Posterior vena cava (tissue), 2 donors: ENCODE measurements at regions not wholly inside any gene's neighbourhood (a gene's known extent, or its start where the extent isn't known, plus 50 kb on each side); places are given as distances from the start of the nearest gene placed in this dataset.
"Not testable (repeated sequence)": the region's sequence is repeated elsewhere in the genome, so short reads cannot be mapped to it uniquely, and the experiment has no call there.

Experiments
- DNase-seq: peaks from one replicate; pipeline ENCODE4 v3.0.0-alpha.2; 2020; ENCODE audit warnings: low spot score
- intact Hi-C, 2 donors: fragments of 100-400 bp; cut with DNase I; formaldehyde crosslinking; loops; one replicate each; pipeline versions ENCODE4 v1.14.1 to v1.14.2; 2022 to 2023
- donor health status: DM: yes; HTN: yes; CAD: no.
- donor health status: DM: yes; HTN: yes; CAD: no.

- DNase-seq: no peak
- intact Hi-C loops: no loop called here
Observed at GRCh38 chr6:170221052-170221752, 69.7 kb downstream of the DLL1 start.

- DNase-seq: peak; percentile 36
- intact Hi-C loops: not testable (repeated sequence)
Observed at GRCh38 chr6:170213637-170214018, 77.2 kb downstream of the DLL1 start.

GRCh38 chr6:170212956-170213636 is 77.8 kb downstream of the DLL1 start:
- intact Hi-C loops: no loop called here
- peak; percentile 55 for DNase-seq

GRCh38 chr6:170212051-170212756 is 78.7 kb downstream of the DLL1 start:
- intact Hi-C loops: no loop called here
- DNase-seq: peak; percentile 49

- intact Hi-C loops: no loop called here
- peak; percentile 76 for DNase-seq
Observed at GRCh38 chr6:170211404-170212025, 79.4 kb downstream of the DLL1 start.

GRCh38 chr6:170210651-170211403 is 80.1 kb downstream of the DLL1 start:
- intact Hi-C loops: no loop called here
- DNase-seq: peak; percentile 46

GRCh38 chr6:170210026-170210390 is 80.9 kb downstream of the DLL1 start:
- peak; percentile 72 for DNase-seq
- intact Hi-C loops: no loop called here

- intact Hi-C loops: no loop called here
- peak; percentile 65 for DNase-seq
Observed at GRCh38 chr6:170209354-170210025, 81.4 kb downstream of the DLL1 start.

- intact Hi-C loops: no loop called here
- DNase-seq: peak; percentile 69
Observed at GRCh38 chr6:170208651-170209353, 82.1 kb downstream of the DLL1 start.

GRCh38 chr6:170208182-170208601 is 82.7 kb downstream of the DLL1 start:
- DNase-seq: peak; percentile 65
- intact Hi-C loops: no loop called here

- intact Hi-C loops: no loop called here
- DNase-seq: peak; percentile 61
Observed at GRCh38 chr6:170207586-170208181, 83.2 kb downstream of the DLL1 start.

- DNase-seq: peak; percentile 54
- intact Hi-C loops: no loop called here
Observed at GRCh38 chr6:170206851-170207431, 83.9 kb downstream of the DLL1 start.

- intact Hi-C loops: no loop called here
- DNase-seq: peak; percentile 52
Observed at GRCh38 chr6:170206317-170206621, 84.6 kb downstream of the DLL1 start.

- intact Hi-C loops: no loop called here
- peak; percentile 24 for DNase-seq
Observed at GRCh38 chr6:170205534-170206316, 85.2 kb downstream of the DLL1 start.

- DNase-seq: peak; percentile 56
- intact Hi-C loops: no loop called here
Observed at GRCh38 chr6:170205126-170205525, 85.8 kb downstream of the DLL1 start.

- intact Hi-C loops: no loop called here
- no peak for DNase-seq
Observed at GRCh38 chr6:170203212-170203611, 87.7 kb downstream of the DLL1 start.
